Psoas muscle (tissue), 7 donors: ENCODE measurements at regions not wholly inside any gene's neighbourhood (a gene's known extent, or its start where the extent isn't known, plus 50 kb on each side); places are given as distances from the start of the nearest gene placed in this dataset.

Experiments used
- ATAC-seq, 4 donors: fragments of 200-7000 bp; cut with Tn5 transposase; one replicate each; pipeline ENCODE4 v1.9.1; 2020; ENCODE audit warnings: moderate library complexity in 3 of 4, mild to moderate bottlenecking in 2 of 4
- DNase-seq, 2 donors: peaks; one replicate each; pipeline ENCODE4 v3.0.0-alpha.2; 2020
- H3K27ac ChIP-seq: fragments of 200-600 bp; one replicate; pipeline ENCODE4 v1.8.0; 2022
- H3K27me3 ChIP-seq, 3 donors: fragments of 200-600 bp in 1 of 3; one replicate each; pipeline versions ENCODE4 v1.6.1 to v1.8.0; 2013 to 2022; ENCODE audit warnings: low read length in 2 of 3, mild to moderate bottlenecking in 2 of 3, moderate library complexity in 1 of 3; ENCODE audit not compliant: insufficient read depth in 3 of 3
- H3K36me3 ChIP-seq, 2 donors: fragments of 200-600 bp in 1 of 2; one replicate each; pipeline versions ENCODE4 v1.6.1 to v1.8.0; 2013 to 2022; ENCODE audit warnings: low read depth in 1 of 2, mild to moderate bottlenecking in 1 of 2, moderate library complexity in 1 of 2; ENCODE audit not compliant: insufficient read depth in 1 of 2
- H3K4me1 ChIP-seq: fragments of 200-600 bp; one replicate; pipeline ENCODE4 v1.8.0; 2022
- H3K4me3 ChIP-seq: fragments of 200-600 bp; one replicate; pipeline ENCODE4 v1.8.0; 2022; ENCODE audit warnings: mild to moderate bottlenecking
- H3K9me3 ChIP-seq: fragments of 200-600 bp; one replicate; pipeline ENCODE4 v1.8.0; 2022
- CTCF ChIP-seq: fragments of 200-600 bp; IDR thresholded peaks from one replicate; pipeline ENCODE4 v1.8.0; 2022; ENCODE audit warnings: antibody characterized with exemption
- WGBS, 3 donors: extraction: QIAGEN DNeasy Blood & Tissue Kit; methylation state at CpG; one replicate each; pipeline versions ENCODE4 v1.1.6 to v1.1.7; 2013; 5-methylcytosine and 5-hydroxymethylcytosine counted together
- intact Hi-C, 2 donors: fragments of 100-400 bp; cut with DNase I; formaldehyde crosslinking; loops; one replicate each; pipeline versions ENCODE4 v1.11.0 to v1.14.2; 2022
- donor health status: healthy with polysubstance abuse.
- donor health status: DM: no; HTN: no; CAD: no; lungs with moderate emphysema.
- donor health status: Bipolar disorder and iron deficiency.
- donor health status: healthy.
- donor health status: DM: yes; HTN: yes; CAD: no.
- donor health status: DM: no; HTN: no; CAD: no.
- donor health status: DM: yes; HTN: yes; CAD: no.

DNA sequence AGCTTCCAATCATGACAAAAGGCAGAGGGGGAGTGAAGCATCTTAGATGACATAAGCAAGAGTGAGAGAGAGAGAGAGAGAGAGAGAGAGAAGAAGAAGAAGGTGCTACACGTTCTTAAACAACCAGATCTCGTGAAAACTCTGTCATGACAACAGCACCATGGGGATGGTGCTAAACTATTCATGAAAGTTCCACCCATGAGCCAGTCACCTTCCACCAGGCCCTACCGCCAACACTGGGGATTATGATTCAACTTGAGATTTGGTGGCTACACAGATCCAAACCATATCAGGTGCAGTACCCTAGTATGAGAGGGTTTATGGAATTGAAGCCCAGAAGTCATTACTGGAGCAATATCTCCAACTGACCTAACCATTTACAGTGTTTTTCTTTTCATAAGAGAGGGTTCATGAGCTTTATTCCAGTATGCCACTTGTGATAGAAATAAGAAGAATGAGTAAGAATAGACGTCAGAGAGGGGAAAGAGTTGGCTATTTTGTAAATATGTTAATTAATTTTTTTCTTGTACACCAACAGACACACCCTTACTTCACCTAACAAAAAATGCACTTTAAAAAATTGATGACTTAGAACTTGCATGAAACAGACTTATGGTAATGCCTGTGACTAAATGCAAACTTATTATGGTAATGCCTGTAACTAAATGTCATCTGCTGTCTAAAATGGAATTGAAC lies 680.4 kb upstream of the ITGA1 start:
- WGBS, 3 donors, result 67 to 77% (median 73%) methylated on average over 4 of the region's 4 CpGs
- intact Hi-C loops, result no loop called here
- H3K27me3 ChIP-seq, result no peaks in the 10 kb centered on the region
- H3K4me1 ChIP-seq, result no peaks in the 10 kb centered on the region
- no peak overlapping the region for H3K27ac ChIP-seq
- no peak overlapping the region for H3K4me3 ChIP-seq
- H3K9me3 ChIP-seq, result no peaks in the 10 kb centered on the region
- no peaks in the 10 kb centered on the region for H3K36me3 ChIP-seq
- ATAC-seq (no peak), DNase-seq (no peak)
- no peak for TF ChIP-seq CTCF

DNA sequence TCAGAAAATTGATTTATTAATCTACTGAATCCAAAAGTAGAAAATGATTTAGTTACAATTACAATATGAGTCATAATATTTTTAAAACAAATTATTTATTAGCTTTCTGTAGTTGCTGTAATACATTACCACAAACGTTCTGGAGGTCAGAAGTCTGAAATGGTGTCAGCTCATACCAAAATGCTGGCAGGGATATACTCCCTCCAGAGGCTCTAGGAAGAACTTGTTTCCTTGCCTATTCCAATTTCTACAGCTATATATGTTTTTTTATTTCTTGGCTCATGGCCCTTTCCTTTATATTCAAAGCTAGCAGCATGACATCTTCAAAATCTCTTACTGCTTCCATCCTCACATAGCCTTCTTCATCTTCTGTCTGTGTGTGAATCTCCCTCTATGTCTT lies 667.9 kb upstream of the ITGA1 start:
- intact Hi-C loops, result no loop called here
- Histone ChIP-seq H3K4me1 (no peaks in the 10 kb centered on the region), H3K9me3 (no peaks in the 10 kb centered on the region), H3K27ac (no peak overlapping the region), H3K27me3 (no peaks in the 10 kb centered on the region), H3K4me3 (no peak overlapping the region), H3K36me3 (no peaks in the 10 kb centered on the region)
- no peak for ATAC-seq
- DNase-seq, result no peak
- no peak for TF ChIP-seq CTCF
- WGBS, 3 donors, result 8 to 35% (median 19%) methylated on average over 1 of the region's 1 CpG

GRCh38 chr5:52132053-52132452 lies 655.7 kb upstream of the ITGA1 start:
- no peaks in the 10 kb centered on the region for H3K36me3 ChIP-seq
- DNase-seq, result no peak
- no peaks in the 10 kb centered on the region for H3K27me3 ChIP-seq
- TF ChIP-seq CTCF, result no peak
- intact Hi-C loops, result no loop called here
- WGBS, 3 donors, result 69 to 71% (median 70%) methylated on average over 3 of the region's 3 CpGs
- no peak overlapping the region for H3K27ac ChIP-seq
- no peaks in the 10 kb centered on the region for H3K9me3 ChIP-seq
- no peak for ATAC-seq
- no peaks in the 10 kb centered on the region for H3K4me1 ChIP-seq
- H3K4me3 ChIP-seq, result no peak overlapping the region

DNA sequence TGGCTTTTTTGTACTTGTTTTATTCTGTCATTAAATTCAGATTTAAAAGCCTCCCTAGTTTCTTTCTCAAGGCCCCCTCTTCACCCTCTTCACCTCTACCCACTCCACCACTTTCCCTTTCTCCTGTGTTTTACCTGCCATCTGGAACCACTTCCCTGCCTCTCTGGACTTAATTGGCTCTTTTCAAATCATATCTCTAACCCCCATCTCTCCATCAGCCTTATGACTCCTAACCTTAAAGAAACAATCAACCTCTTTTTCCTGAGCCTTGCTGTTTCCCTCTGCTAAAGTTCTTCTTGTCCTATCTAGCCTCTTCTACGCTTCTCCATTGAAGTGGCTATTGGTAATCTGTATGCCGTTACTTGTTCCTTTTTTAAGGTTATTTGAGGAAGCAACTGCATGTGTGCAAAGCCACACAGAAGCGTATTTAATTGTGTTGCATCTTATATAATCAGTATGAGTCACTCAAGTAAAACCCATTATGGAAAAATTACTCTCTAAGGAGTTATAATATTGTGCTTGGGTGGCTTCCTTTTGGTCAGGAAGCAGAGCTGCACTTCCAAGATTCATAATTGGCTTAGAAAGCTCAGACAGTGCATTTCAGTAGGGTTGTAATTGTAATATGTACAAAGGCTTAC lies 653.6 kb upstream of the ITGA1 start:
- 49 to 71% (median 54%) methylated on average over 3 of the region's 3 CpGs for WGBS, 3 donors
- intact Hi-C loops, result no loop called here
- no peaks in the 10 kb centered on the region for H3K27me3 ChIP-seq
- ATAC-seq, result no peak
- H3K9me3 ChIP-seq, result no peaks in the 10 kb centered on the region
- H3K4me1 ChIP-seq, result no peaks in the 10 kb centered on the region
- DNase-seq, result no peak
- H3K27ac ChIP-seq, result no peak overlapping the region
- no peak for TF ChIP-seq CTCF
- H3K4me3 ChIP-seq, result no peak overlapping the region
- no peaks in the 10 kb centered on the region for H3K36me3 ChIP-seq
